Endodermal cell (in vitro differentiated cells): ENCODE measurements at regions not wholly inside any gene's neighbourhood (a gene's known extent, or its start where the extent isn't known, plus 50 kb on each side); places are given as distances from the start of the nearest gene placed in this dataset.
A peak's percentile ranks its signal among the peaks of the same experiment; 100 is the strongest.

ENCODE experiments used
- DNase-seq: peaks from one replicate; pipeline ENCODE4 v3.0.0-alpha.2; 2017
- H3K27ac ChIP-seq: 2 replicates; pipeline ENCODE4 v1.5.1; 2013; ENCODE audit warnings: mild to moderate bottlenecking, low read depth, low read length, moderate library complexity
- H3K27me3 ChIP-seq: 2 replicates; pipeline ENCODE4 v1.6.1; 2013; ENCODE audit warnings: mild to moderate bottlenecking, low read length, moderate library complexity; ENCODE audit not compliant: insufficient read depth, control insufficient read depth, poor library complexity, severe bottlenecking
- H3K36me3 ChIP-seq: 2 replicates; pipeline ENCODE4 v1.7.0; 2013; ENCODE audit warnings: mild to moderate bottlenecking, low read length, moderate library complexity; ENCODE audit not compliant: control insufficient read depth, insufficient read depth
- H3K4me1 ChIP-seq: one replicate; pipeline ENCODE4 v1.7.0; 2013; ENCODE audit warnings: low read length; ENCODE audit not compliant: control insufficient read depth, insufficient read depth
- H3K4me3 ChIP-seq: 2 replicates; pipeline ENCODE4 v1.5.1; 2013; ENCODE audit warnings: mild to moderate bottlenecking, low read length, moderate library complexity
- H3K9ac ChIP-seq: 2 replicates; pipeline ENCODE4 v1.6.1; 2013; ENCODE audit warnings: mild to moderate bottlenecking, low read length, moderate library complexity; ENCODE audit not compliant: poor library complexity, severe bottlenecking; ENCODE audit errors: extremely low read depth
- H3K9me3 ChIP-seq: 2 replicates; pipeline ENCODE4 v1.6.1; 2013; ENCODE audit warnings: mild to moderate bottlenecking, low read length, moderate library complexity; ENCODE audit not compliant: control insufficient read depth
- H3K27ac Mint-ChIP-seq: 2 replicates; pipeline ENCODE4 v1.8.0; 2020; ENCODE audit warnings: mixed read lengths
- H3K27me3 Mint-ChIP-seq: 2 replicates; pipeline ENCODE4 v1.8.0; 2021; ENCODE audit warnings: mild to moderate bottlenecking, mixed read lengths; ENCODE audit not compliant: insufficient read depth
- H3K36me3 Mint-ChIP-seq: 2 replicates; pipeline ENCODE4 v1.8.0; 2020; ENCODE audit warnings: low read depth, mixed read lengths
- H3K4me1 Mint-ChIP-seq: 2 replicates; pipeline ENCODE4 v1.8.0; 2020; ENCODE audit warnings: mixed read lengths
- H3K4me3 Mint-ChIP-seq: 2 replicates; pipeline ENCODE4 v1.8.0; 2020; ENCODE audit warnings: mild to moderate bottlenecking, moderate library complexity, mixed read lengths
- H3K9me3 Mint-ChIP-seq: 2 replicates; pipeline ENCODE4 v1.8.0; 2020; ENCODE audit warnings: mild to moderate bottlenecking, mixed read lengths
- WGBS, 2 experiments: methylation state at CpG; one replicate each; pipeline versions ENCODE4 v1.1.5 to v1.1.7; 2013; ENCODE audit warnings: missing lambda C conversion rate in 2 of 2, mixed read lengths in 1 of 2; ENCODE audit not compliant: insufficient coverage in 1 of 2, insufficient read length in 1 of 2; 5-methylcytosine and 5-hydroxymethylcytosine counted together
- TF ChIP-seq, protein P1 (sequence below): fragments of 200-600 bp; sonication (generic); conservative IDR thresholded peaks from 2 replicates; pipeline ENCODE4 v1.5.0; 2021; ENCODE audit warnings: antibody characterized with exemption, mild to moderate bottlenecking

DNA sequence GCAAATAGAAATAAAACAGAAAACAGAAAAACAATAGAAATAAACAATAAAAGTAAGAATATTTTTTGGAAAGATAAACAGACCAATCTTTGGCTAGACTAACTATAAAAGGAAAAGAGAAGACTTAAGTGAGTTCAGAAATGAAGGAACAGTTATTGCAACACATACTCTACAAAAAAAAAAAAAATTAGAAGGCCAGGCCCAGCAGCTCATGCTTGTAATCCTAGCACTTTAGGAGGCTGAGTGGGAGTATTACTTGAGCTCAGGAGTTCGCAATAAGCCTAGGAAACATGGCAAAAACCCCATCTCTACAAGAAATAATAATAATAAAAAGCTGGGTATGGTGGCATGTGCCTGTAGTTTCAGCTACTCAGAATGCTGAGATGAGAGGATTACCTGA is 336.7 kb downstream of the DTHD1 start:
- H3K9ac ChIP-seq: no peak overlapping the region
- peak overlapping the region; percentile 4 for H3K27ac Mint-ChIP-seq
- no peaks in the 10 kb centered on the region for H3K4me1 ChIP-seq
- H3K27ac ChIP-seq: no peak overlapping the region
- no peak overlapping the region for H3K4me3 Mint-ChIP-seq
- DNase-seq: no peak
- no peaks in the 10 kb centered on the region for H3K36me3 ChIP-seq
- no peaks in the 10 kb centered on the region for H3K4me1 Mint-ChIP-seq
- H3K36me3 Mint-ChIP-seq: peaks cover 2% of the 10 kb centered on the region
- peaks cover 2% of the 10 kb centered on the region for H3K9me3 Mint-ChIP-seq
- H3K4me3 ChIP-seq: no peak overlapping the region
- WGBS, 2 experiments: no CpG with 5 or more reads among the region's 1 CpG
- H3K9me3 ChIP-seq: no peaks in the 10 kb centered on the region
- H3K27me3 Mint-ChIP-seq: no peaks in the 10 kb centered on the region
- TF ChIP-seq, protein P1, sequence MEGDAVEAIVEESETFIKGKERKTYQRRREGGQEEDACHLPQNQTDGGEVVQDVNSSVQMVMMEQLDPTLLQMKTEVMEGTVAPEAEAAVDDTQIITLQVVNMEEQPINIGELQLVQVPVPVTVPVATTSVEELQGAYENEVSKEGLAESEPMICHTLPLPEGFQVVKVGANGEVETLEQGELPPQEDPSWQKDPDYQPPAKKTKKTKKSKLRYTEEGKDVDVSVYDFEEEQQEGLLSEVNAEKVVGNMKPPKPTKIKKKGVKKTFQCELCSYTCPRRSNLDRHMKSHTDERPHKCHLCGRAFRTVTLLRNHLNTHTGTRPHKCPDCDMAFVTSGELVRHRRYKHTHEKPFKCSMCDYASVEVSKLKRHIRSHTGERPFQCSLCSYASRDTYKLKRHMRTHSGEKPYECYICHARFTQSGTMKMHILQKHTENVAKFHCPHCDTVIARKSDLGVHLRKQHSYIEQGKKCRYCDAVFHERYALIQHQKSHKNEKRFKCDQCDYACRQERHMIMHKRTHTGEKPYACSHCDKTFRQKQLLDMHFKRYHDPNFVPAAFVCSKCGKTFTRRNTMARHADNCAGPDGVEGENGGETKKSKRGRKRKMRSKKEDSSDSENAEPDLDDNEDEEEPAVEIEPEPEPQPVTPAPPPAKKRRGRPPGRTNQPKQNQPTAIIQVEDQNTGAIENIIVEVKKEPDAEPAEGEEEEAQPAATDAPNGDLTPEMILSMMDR: no peak
- H3K27me3 ChIP-seq: no peaks in the 10 kb centered on the region

DNA sequence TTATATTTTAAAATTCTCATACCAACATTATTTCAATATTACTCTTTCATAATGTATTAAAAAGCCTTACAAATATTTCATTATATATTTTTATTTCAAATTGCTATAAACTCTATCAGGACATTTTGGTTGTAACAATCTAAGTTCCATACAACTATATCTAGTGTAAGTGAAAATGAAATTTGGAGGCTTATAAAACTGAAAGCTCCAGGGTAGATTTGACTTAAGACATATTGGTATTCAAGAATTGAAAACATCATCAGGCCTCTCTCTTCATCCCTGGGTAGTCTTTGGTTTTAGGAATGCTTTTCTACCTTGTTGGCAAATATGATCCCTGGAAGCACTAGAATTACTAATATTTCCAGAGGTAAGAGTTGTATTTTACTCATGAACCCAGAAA is 342.6 kb downstream of the DTHD1 start:
- H3K36me3 ChIP-seq: no peaks in the 10 kb centered on the region
- peaks cover 2% of the 10 kb centered on the region for H3K36me3 Mint-ChIP-seq
- H3K27me3 ChIP-seq: no peaks in the 10 kb centered on the region
- H3K4me1 ChIP-seq: no peaks in the 10 kb centered on the region
- no peak overlapping the region for H3K4me3 Mint-ChIP-seq
- H3K9me3 Mint-ChIP-seq: peaks cover 3% of the 10 kb centered on the region
- H3K4me3 ChIP-seq: no peak overlapping the region
- no peak overlapping the region for H3K27ac ChIP-seq
- TF ChIP-seq, protein P1: no peak
- no peak for DNase-seq
- H3K4me1 Mint-ChIP-seq: no peaks in the 10 kb centered on the region
- H3K9ac ChIP-seq: no peak overlapping the region
- H3K9me3 ChIP-seq: no peaks in the 10 kb centered on the region
- no peaks in the 10 kb centered on the region for H3K27me3 Mint-ChIP-seq
- no peak overlapping the region for H3K27ac Mint-ChIP-seq

DNA sequence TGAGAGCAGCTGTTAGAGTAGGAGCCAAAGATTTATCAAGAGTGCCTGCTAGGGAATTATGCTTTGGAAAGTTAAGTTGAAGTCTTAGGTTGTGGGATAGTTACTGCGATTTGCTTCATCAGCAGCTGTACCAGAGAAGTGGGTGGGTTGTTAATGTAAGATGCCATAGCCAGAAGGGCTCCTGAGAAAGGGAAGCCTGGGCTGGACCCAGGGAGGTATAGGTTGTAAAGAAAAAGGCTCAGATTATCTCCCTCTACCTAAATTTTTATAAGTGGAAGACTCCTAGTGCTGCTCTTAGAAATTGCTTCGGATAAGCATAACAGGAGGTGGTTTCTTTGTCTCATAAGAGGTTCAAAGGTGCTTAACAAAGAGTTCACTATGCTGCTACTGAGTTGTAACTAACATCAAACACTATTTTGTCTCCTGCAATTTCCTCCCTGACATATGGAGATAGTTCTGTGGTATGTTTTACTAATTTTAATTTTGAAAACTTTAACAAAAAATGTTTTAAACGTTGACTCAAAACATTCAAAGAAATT is 356.9 kb downstream of the DTHD1 start:
- H3K27ac Mint-ChIP-seq: peak overlapping the region; percentile 60
- WGBS, 2 experiments: 64% methylated on average over 2 of the region's 3 CpGs; no CpG with 5 or more reads in 1 of the 2 experiments
- Histone ChIP-seq H3K4me3 (no peak overlapping the region), H3K36me3 (no peaks in the 10 kb centered on the region), H3K4me1 (no peaks in the 10 kb centered on the region), H3K9ac (no peak overlapping the region), H3K27ac (no peak overlapping the region), H3K9me3 (no peaks in the 10 kb centered on the region), H3K27me3 (no peaks in the 10 kb centered on the region)
- TF ChIP-seq, protein P1: no peak
- no peak overlapping the region for H3K4me3 Mint-ChIP-seq
- H3K4me1 Mint-ChIP-seq: peaks cover 17% of the 10 kb centered on the region
- H3K27me3 Mint-ChIP-seq: no peaks in the 10 kb centered on the region
- no peak for DNase-seq
- H3K36me3 Mint-ChIP-seq: no peaks in the 10 kb centered on the region
- H3K9me3 Mint-ChIP-seq: no peaks in the 10 kb centered on the region
